Transverse colon (tissue), 4 donors: ENCODE measurements at regions not wholly inside any gene's neighbourhood (a gene's known extent, or its start where the extent isn't known, plus 50 kb on each side); places are given as distances from the start of the nearest gene placed in this dataset.

Experiments used
- DNase-seq: peaks from one replicate; pipeline ENCODE4 v3.0.0-alpha.2; 2019
- H3K27ac ChIP-seq, 4 donors: fragments of 200-600 bp; sonication (generic); 2 replicates each; pipeline ENCODE4 v1.5.1; 2016 to 2018; ENCODE audit warnings: inconsistent platforms in 4 of 4
- H3K27me3 ChIP-seq: fragments of 200-600 bp; sonication (generic); 2 replicates; pipeline ENCODE4 v1.5.1; 2017; ENCODE audit warnings: inconsistent platforms
- H3K36me3 ChIP-seq, 4 donors: fragments of 200-600 bp; sonication (generic); 2 replicates each; pipeline ENCODE4 v1.5.1; 2017 to 2019; ENCODE audit warnings: inconsistent platforms in 4 of 4
- H3K4me1 ChIP-seq, 4 donors: fragments of 200-600 bp; sonication (generic); 2 replicates each; pipeline ENCODE4 v1.5.1; 2017 to 2020; ENCODE audit warnings: inconsistent platforms in 4 of 4
- H3K4me3 ChIP-seq, 4 donors: fragments of 200-600 bp; sonication (generic); 1 replicate in 1 of 4; 2 replicates in 3 of 4; pipeline versions ENCODE4 v1.5.1 to v1.6.1; 2017 to 2019; ENCODE audit warnings: inconsistent platforms in 4 of 4
- H3K9me3 ChIP-seq, 2 donors: fragments of 200-600 bp; sonication (generic); 2 replicates each; pipeline ENCODE4 v1.5.1; 2017 to 2019; ENCODE audit warnings: inconsistent platforms in 2 of 2
- CTCF ChIP-seq, 5 experiments: fragments of 200-600 bp in 3 of 5; fragments of 450-650 bp in 2 of 5; sonication (generic) in 3 of 5; IDR thresholded peaks; 1 replicate in 2 of 5; 2 replicates in 3 of 5; pipeline ENCODE4 v1.5.1; 2016 to 2017; ENCODE audit warnings: antibody characterized with exemption in 5 of 5, inconsistent platforms in 3 of 5, mild to moderate bottlenecking in 2 of 5, moderate library complexity in 1 of 5
- EP300 ChIP-seq: sonication (generic); formaldehyde crosslinking; IDR thresholded peaks from one replicate; pipeline ENCODE4 v1.6.1; 2017; ENCODE audit warnings: antibody characterized with exemption, low read depth
- POLR2A ChIP-seq: fragments of 450-650 bp; IDR thresholded peaks from one replicate; pipeline ENCODE4 v1.6.1; 2016; ENCODE audit warnings: antibody characterized with exemption, mild to moderate bottlenecking, moderate library complexity
- POLR2AphosphoS5 ChIP-seq, 3 donors: sonication (generic); formaldehyde crosslinking; IDR thresholded peaks; one replicate each; pipeline ENCODE4 v1.6.1; 2016; ENCODE audit warnings: antibody characterized with exemption in 3 of 3
- WGBS, 2 donors: methylation state at CpG; one replicate each; pipeline ENCODE4 v1.1.5; 2018; ENCODE audit warnings: low coverage in 1 of 2; 5-methylcytosine and 5-hydroxymethylcytosine counted together
- in situ Hi-C, 4 donors: fragments of 200-750 bp; cut with MboI; loops; one replicate each; pipeline versions ENCODE4 v1.15.0 to v1.15.1; 2017; ENCODE audit warnings: low sequenced_read_pairs in 3 of 4, low pct_ligation_motif_present in 1 of 4, low pct_unique_long_range_greater_than_20kb in 1 of 4
- intact Hi-C: fragments of 100-400 bp; cut with DNase I; formaldehyde crosslinking; loops from one replicate; pipeline ENCODE4 v1.15.1; 2023; ENCODE audit warnings: low total_unique reads

- TF ChIP-seq POLR2A: no peak
- no peak for TF ChIP-seq EP300
- TF ChIP-seq POLR2AphosphoS5 (IDR thresholded peaks at IDR 0.05): no peak
- TF ChIP-seq CTCF (IDR thresholded peaks at IDR 0.05): no peak
- intact Hi-C loops: no loop called here
- Histone ChIP-seq H3K36me3 (no peaks in the 10 kb centered on the region), H3K27me3 (no peaks in the 10 kb centered on the region), H3K9me3 (no peaks in the 10 kb centered on the region), H3K27ac (no peak overlapping the region), H3K4me3 (no peak overlapping the region), H3K4me1 (no peaks in the 10 kb centered on the region)
- WGBS, 2 donors: 47 to 51% methylated on average over 4 of the region's 4 CpGs
- in situ Hi-C loops: no loop called here
- DNase-seq: no peak
These were observed 128.4 kb upstream of the CDH7 start for GRCh38 chr18:65622436-65622835.

GRCh38 chr18:65620076-65620696 lies 130.6 kb upstream of the CDH7 start:
- H3K4me3 ChIP-seq: no peak overlapping the region

GRCh38 chr18:65610939-65611338 lies 139.9 kb upstream of the CDH7 start:
- H3K4me1 ChIP-seq: no peaks in the 10 kb centered on the region
- H3K9me3 ChIP-seq: no peaks in the 10 kb centered on the region
- intact Hi-C loops: no loop called here
- no peak for TF ChIP-seq CTCF (IDR thresholded peaks at IDR 0.05)
- no peak for TF ChIP-seq POLR2A
- no peak for TF ChIP-seq POLR2AphosphoS5 (IDR thresholded peaks at IDR 0.05)
- TF ChIP-seq EP300: no peak
- WGBS, 2 donors: 39 to 59% methylated on average over 3 of the region's 3 CpGs
- H3K27ac ChIP-seq: no peak overlapping the region
- no peaks in the 10 kb centered on the region for H3K27me3 ChIP-seq
- no peaks in the 10 kb centered on the region for H3K36me3 ChIP-seq
- in situ Hi-C loops: no loop called here
- H3K4me3 ChIP-seq: no peak overlapping the region
- DNase-seq: no peak

More at GRCh38 chr18:65620076-65620696, 130.6 kb upstream of the CDH7 start:
- intact Hi-C loops (no loop called here), in situ Hi-C loops (no loop called here)
- H3K4me1 ChIP-seq: no peaks in the 10 kb centered on the region
- no peak for TF ChIP-seq POLR2A
- no peak for TF ChIP-seq CTCF (IDR thresholded peaks at IDR 0.05)
- TF ChIP-seq EP300: no peak
- no peak for TF ChIP-seq POLR2AphosphoS5 (IDR thresholded peaks at IDR 0.05)
- no peaks in the 10 kb centered on the region for H3K27me3 ChIP-seq
- H3K36me3 ChIP-seq: no peaks in the 10 kb centered on the region
- 83% methylated on average over 9 of the region's 9 CpGs; no CpG with 5 or more reads in 1 of the 2 donors for WGBS, 2 donors
- no peaks in the 10 kb centered on the region for H3K9me3 ChIP-seq
- no peak for DNase-seq
- H3K27ac ChIP-seq: no peak overlapping the region

GRCh38 chr18:65608471-65608870 lies 142.3 kb upstream of the CDH7 start:
- DNase-seq: no peak
- WGBS, 2 donors: 60 to 89% methylated on average over 1 of the region's 1 CpG
- in situ Hi-C loops: no loop called here
- Histone ChIP-seq H3K4me3 (no peak overlapping the region), H3K4me1 (no peaks in the 10 kb centered on the region), H3K9me3 (no peaks in the 10 kb centered on the region), H3K27me3 (no peaks in the 10 kb centered on the region), H3K27ac (no peak overlapping the region), H3K36me3 (no peaks in the 10 kb centered on the region)
- intact Hi-C loops: no loop called here
- TF ChIP-seq EP300: no peak
- TF ChIP-seq POLR2AphosphoS5 (IDR thresholded peaks at IDR 0.05): no peak
- no peak for TF ChIP-seq POLR2A
- TF ChIP-seq CTCF (IDR thresholded peaks at IDR 0.05): no peak
